OCI-LY1 (cell line): ENCODE measurements at regions not wholly inside any gene's neighbourhood (a gene's known extent, or its start where the extent isn't known, plus 50 kb on each side); places are given as distances from the start of the nearest gene placed in this dataset.

Source experiments
- EZH2 ChIP-seq: fragments of 200-600 bp; sonication (generic), shearing (Covaris generic); IDR thresholded peaks from 2 replicates; pipeline ENCODE4 v1.8.0; 2017; ENCODE audit warnings: borderline replicate concordance, mixed run types, mild to moderate bottlenecking, antibody characterized with exemption, low read length, moderate library complexity, mixed read lengths
- TF ChIP-seq, protein P1 (sequence below): fragments of 200-600 bp; sonication (generic), shearing (Covaris generic); IDR thresholded peaks from 2 replicates; pipeline ENCODE4 v1.5.1; 2017; ENCODE audit warnings: mild to moderate bottlenecking, antibody characterized with exemption, low read length, moderate library complexity, mixed read lengths

DNA sequence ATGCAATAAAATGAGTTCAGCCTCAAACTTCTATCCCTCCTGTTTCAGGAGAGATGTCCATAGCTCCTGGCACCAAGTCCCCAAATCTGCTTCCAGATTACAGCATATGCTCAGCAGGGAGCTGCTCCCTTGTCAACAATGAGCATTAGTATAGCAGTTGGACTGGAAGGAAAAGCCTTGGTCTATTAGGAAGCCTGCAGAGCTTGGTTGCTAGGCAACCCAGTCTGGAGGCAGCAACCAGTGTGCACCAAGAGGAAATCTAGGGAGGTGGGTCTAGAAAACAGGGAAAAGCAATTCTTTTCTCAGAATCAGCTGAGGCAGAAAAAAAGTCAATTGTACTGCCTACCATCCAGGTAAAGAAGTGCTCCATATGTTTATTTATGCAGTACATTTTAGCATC lies 229.5 kb upstream of the NMUR2 start:
- TF ChIP-seq EZH2, result no peak
- TF ChIP-seq, protein P1, sequence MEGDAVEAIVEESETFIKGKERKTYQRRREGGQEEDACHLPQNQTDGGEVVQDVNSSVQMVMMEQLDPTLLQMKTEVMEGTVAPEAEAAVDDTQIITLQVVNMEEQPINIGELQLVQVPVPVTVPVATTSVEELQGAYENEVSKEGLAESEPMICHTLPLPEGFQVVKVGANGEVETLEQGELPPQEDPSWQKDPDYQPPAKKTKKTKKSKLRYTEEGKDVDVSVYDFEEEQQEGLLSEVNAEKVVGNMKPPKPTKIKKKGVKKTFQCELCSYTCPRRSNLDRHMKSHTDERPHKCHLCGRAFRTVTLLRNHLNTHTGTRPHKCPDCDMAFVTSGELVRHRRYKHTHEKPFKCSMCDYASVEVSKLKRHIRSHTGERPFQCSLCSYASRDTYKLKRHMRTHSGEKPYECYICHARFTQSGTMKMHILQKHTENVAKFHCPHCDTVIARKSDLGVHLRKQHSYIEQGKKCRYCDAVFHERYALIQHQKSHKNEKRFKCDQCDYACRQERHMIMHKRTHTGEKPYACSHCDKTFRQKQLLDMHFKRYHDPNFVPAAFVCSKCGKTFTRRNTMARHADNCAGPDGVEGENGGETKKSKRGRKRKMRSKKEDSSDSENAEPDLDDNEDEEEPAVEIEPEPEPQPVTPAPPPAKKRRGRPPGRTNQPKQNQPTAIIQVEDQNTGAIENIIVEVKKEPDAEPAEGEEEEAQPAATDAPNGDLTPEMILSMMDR, result no peak
